HCEC 1CT (cell line): ENCODE measurements at regions not wholly inside any gene's neighbourhood (a gene's known extent, or its start where the extent isn't known, plus 50 kb on each side); places are given as distances from the start of the nearest gene placed in this dataset.
"Not testable (repeated sequence)": the region's sequence is repeated elsewhere in the genome, so short reads cannot be mapped to it uniquely, and the experiment has no call there.

ENCODE experiments used
- DNase-seq: peaks from one replicate; pipeline ENCODE4 v3.0.0-alpha.2; 2017

GRCh38 chrX:115408771-115409400, 119.4 kb downstream of the LUZP4 start:
- DNase-seq = no peak

GRCh38 chrX:115409551-115409950, 120.0 kb downstream of the LUZP4 start:
- DNase-seq = no peak

GRCh38 chrX:115410731-115411428, 121.4 kb downstream of the LUZP4 start:
- no peak for DNase-seq

DNA sequence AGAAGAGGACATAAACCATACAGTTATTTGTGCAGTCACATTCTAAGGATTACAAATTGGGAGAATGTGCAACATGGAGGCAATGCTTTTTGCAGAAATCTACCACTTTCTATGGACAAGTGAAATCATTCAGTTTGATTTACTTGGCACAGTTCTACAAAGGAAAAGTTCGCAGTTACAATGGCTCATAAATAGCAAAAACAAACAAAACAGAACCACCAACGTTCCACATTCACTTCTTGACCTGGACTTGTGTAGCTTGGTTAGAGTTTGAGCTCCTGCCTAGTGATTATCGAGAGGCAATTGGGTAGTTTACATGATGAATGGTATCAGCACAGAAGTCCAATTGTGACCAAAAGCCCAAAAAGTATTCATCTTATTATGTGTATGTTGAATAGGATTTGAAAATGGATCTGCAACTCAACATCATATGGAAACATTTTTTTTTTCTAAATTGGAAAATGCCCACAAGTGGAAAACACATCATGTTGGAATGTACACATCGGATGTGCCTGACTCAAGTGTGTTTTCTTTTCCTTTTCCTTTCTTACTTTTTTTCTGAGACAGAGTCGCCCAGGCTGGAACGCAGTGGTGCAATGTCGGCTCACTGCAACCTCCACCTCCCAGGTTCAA, 123.8 kb downstream of the LUZP4 start:
- DNase-seq = peak; percentile 54

DNA sequence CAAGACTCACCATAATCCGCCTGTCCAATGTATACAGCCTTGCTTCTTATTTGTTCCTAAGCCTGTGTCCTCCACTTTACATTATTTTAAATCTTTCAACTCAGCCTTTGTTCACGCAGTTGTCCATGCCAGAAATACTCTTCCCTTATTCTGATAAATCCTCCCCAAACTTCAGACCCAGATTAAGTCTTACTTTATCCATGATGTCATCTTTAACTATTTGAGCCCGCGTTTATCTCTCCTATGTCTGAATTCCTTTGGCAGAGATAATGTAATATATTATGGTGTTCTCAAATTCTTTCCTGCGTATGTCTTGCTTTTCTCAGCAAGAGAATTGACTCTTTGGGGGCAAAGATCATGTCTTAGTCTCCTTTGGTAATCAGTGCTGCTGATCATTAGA, 129.6 kb downstream of the LUZP4 start:
- DNase-seq = no peak

DNA sequence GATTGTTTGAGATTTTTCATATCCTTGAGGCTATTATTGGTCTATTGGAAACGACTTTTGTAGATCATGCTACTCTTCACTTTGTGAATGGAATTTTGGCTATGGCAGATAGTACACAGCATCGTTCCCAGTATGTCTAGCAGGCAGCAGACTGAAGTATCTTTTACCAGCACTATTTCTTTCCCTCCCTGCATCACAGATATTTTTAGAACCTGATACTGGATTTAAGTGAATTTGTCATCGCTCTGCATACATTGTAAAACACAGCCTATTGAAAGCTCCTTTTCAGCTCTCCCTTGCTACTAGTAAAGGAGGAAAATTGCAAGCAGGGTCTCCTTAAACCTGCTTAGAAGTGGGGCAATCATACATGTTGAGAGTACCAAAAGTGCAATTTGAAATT, 133.6 kb downstream of the LUZP4 start:
- DNase-seq = no peak

DNA sequence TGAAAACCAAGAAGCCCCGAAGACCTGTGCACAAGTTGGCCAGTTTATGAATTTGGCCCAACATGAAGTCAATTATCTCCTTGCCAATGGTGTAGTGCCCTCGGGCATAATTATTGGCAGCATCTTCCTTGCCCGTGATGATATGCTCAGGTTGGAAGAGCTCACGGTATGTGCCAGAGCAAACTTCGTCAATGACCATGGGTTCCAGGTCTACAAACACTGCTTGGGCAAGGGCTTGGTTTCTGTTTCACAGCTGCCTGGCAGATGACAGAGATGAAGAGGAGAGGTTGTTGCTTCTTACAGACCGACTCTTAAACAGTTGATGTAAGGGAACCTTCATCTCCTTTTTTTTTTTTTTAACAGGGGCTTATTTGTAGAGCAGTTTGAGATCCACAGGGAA, 135.6 kb upstream of the PLS3 start:
- DNase-seq = no peak

GRCh38 chrX:115427861-115428410, 133.0 kb upstream of the PLS3 start:
- no peak for DNase-seq

DNA sequence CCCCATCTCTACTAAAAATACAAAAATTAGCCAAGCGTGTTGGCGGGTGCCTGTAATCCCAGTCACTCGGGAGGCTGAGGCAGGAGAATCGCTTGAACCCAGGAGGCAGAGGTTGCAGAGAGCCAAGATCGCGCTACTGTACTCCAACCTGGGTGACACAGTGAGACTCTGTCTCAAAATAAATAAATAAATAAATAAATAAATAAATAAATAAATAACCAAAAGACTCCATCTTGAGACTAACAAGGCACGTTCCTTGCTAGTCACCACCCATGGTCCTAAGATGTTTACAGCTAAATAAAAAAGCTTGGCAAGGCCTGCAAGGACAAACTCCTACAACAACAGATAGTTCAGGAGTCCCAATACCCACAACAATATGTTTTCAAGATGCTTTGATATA, 126.1 kb upstream of the PLS3 start:
- not testable (repeated sequence) for DNase-seq

DNA sequence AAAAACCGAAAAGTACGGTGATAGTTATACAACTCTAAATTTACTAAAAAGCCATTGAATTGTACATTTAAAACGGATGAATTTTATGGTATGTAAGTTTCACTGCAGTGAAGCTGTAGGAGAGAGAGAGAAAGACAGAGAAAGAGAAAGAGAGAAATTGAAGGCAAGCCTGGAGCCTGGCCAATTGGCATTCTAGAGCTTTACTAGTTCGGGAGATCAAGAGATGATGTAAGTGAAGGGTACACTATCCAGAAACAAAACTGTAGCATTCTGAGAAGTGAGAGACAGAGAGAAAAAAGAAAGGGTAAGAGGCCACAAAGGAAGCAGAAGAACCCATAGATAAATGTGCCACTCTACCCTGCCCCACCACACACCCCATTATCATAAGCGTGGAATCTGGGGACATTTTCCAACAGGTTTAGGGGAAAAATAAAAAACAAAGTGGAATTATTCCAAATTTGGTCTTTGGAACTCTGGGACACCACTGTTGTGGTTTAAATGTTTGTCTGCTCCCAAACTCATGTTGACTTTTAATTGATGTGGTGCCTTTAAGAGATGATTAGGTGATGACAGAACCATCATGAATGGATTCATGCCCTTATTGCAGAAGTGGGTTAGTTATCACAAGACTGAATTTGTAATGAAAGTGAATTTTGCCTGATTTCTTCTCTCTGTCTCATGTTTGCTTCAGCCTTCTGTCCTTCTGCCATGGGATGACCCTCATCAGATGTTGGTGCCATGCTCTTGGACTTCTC, 123.0 kb upstream of the PLS3 start:
- no peak for DNase-seq

GRCh38 chrX:115448146-115448545, 112.8 kb upstream of the PLS3 start:
- no peak for DNase-seq

DNA sequence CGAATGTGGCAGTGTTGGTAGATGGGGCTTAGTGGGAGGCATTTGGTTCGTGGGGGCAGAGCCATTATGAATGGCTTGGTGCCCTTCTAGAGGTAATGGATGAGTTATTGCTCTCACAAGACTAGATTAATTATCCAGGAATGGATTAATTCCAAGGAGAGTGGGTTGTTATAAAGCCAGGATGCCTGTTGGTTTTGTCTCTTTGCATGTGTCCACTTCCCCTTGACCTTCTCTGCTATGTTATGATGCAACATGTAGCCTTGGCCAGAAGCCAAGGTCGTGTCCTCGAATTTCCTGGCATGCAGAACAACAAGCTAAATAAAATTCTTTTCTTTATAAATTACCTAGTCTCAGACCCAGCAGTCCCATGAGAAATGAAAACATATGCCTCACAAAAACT, 111.2 kb upstream of the PLS3 start:
- peak; percentile 9 for DNase-seq

DNA sequence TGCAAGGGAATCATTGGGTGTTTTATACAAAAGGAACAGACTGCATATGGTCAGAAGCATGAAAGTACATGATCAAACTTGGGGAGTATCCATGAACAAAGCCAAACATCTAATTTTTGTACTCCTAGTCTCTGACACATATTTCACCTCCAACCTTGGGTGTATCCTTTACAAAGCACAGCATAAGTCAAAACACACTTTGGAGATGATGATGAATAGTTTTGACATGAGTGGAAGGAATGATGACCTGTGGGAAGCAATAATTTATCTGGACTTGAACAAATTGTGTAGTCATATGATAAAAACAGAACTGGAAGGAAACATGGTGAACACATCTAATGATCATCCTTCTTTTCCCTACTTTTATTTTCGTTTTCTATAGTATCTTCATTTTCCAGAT, 108.7 kb upstream of the PLS3 start:
- DNase-seq = peak; percentile 34

DNA sequence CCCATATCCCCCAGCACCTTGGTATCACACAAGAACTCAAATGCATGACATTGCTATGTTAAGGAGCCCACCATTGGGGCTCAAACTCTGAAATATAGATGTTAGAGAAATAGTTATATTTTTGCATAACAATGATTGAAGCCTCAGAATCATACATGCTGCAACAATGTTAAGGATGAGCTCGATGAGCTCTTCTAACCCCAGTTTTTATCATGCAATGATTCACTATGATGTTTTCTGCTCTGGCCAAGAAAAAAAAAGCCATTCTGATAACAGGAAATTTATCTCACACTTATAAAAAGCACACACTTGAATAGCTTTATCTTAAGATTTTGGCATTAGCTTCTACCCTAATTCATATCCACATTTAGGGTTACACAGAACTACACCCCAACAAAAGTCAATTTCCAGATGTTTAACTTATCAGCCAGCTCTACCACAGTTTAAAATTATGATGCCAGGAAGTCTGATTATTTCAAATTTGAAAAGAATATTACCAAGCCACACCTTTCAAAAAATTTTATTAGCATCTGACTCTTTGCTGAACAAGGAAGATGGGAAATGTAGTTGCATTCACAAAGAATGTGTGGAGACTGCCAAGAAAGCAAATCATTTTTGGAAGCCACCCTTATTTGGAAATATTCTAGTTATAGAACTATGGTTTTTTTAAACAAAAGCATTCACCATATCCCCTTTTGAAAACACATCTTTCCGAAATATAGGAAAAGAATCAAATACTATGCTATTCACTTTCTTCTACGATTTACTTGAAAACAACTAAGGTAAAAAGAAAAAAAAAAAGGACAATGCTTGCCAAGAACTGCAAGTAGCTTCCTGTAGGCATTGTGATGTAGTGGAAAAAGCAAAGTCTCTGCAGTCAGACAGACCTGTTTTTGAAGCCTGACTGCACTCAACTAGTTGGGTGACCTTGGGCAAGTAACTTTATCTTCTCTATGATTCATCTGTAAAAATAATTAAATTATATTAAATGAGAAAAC, 100.8 kb upstream of the PLS3 start:
- DNase-seq = peak; percentile 50

DNA sequence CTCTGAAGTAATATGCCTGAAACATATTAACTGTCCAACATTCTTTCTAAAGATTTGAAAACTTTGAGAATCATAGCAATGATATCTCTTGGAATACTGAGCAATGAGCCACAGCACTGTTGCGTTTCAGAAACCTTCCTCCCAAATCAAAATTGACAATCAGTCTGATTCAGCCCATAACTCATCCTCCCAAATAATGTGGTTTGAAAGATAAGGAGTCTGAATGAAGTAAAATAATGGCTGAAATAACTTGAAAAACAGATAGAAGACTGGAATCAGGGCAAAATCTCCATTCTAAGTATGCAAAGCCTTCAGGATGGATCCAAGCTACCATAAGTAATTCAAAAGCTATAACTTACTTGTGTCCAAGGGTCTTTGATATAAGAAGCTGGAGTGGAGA, 98.6 kb upstream of the PLS3 start:
- no peak for DNase-seq

DNA sequence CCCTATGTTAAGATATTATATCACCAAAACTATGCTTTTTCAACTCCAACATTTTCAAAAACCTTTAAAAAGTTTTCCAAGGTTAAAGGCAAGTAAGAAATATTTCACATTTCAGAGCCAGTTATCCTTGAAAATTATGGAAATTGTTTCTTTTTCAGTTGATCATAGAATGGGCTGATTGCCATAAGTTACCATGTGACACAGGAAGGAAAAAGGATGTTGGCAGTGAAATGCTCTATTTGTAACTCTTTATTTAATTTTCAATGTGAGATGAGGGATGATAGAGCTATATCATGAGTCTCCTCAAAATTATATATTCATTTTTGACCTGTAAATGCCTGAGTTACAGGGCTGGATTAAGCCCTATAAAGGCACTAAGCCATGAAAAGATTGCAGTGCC, 93.0 kb upstream of the PLS3 start:
- no peak for DNase-seq

DNA sequence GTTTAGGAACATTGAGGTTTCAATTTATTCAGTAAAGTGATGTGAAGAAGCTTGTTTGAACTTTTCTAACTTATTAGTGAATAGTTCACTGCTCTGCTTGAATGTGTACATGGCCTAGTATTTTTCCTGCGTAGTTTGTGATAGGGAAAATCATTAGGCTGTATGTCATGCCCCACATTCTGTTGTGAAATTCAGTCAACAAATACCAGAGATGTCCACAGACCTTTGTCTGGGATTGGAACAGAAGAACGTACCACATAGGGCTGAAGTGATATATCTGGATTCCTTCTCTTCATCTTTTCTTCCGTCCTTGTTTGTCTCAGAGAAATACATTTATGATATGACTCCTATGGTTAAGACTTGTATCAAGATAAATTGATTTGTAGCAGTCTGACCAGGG, 88.8 kb upstream of the PLS3 start:
- DNase-seq = no peak

DNA sequence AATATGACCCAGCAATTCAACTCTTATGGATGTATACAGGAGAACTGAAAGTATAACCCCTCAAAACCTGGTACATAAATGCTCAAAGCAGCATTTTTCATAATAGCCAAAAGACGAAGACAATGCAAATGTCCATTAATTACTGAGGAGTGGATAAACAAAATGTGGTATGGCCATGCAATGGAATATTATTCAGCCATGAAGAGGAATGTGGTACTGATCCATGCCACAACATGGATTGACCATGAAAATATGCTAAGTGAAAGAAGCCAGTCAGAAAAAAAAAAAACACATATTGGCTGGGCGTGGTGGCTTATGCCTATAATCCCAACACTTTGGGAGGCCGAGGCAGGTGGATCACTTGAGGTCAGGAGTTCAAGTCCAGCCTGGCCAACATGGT, 74.5 kb upstream of the PLS3 start:
- DNase-seq = no peak

GRCh38 chrX:115487608-115488007, 73.4 kb upstream of the PLS3 start:
- DNase-seq = no peak

DNA sequence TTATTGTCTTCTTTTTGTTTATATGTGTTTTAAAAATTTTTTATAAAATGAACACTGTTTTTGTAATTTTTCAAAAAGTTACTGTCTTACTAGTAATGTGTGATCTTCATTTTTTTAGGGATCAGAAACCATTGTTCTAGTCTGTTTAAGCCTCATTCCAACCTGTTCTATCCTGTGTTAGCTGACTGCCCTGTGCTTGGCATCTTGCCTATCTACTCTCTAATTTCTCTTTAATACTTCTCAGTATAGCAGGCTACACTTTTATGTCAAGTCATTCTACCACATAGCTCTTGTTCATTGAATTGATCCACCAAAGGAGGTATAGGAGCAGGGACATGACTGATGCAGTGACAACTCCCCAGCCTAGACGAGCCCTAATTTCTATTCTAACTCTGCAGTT, 70.2 kb upstream of the PLS3 start:
- no peak for DNase-seq

GRCh38 chrX:115491766-115492165, 69.2 kb upstream of the PLS3 start:
- DNase-seq = peak; percentile 11

- no peak for DNase-seq
Measured at GRCh38 chrX:115493015-115493414, 68.0 kb upstream of the PLS3 start.
